ENCODE measurements at regions not wholly inside any gene's neighbourhood (a gene's known extent, or its start where the extent isn't known, plus 50 kb on each side); places are given as distances from the start of the nearest gene placed in this dataset.
"Not testable (repeated sequence)": the region's sequence is repeated elsewhere in the genome, so short reads cannot be mapped to it uniquely, and the experiment has no call there.

DNA sequence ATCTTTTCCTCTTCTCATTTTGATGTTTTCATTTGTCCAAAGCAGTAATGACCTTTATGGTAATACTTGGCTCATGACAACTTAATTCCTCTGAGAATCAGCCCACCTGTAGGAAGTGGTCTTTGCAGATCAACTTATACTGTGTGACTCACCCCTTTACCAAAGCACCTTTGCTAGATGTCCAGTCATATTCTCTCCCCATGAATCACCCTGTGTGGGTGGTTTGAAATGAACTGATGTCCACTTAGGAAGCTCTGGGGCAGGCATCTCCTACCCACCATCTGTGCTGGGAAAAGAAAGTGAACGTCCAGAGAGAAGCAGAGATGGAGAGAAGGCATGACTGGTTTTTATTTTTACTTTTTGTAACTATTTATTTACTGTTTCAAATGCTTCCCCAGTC lies 410.3 kb downstream of the KIF20B start:
- Histone ChIP-seq H3K27ac (ENCODE audit: low read depth, low read length, poor library complexity, severe bottlenecking) (no peak overlapping the region), H3K9me2 (ENCODE audit: insufficient read depth, low read length) (no peaks in the 10 kb centered on the region), H3K9me3 (ENCODE audit: low read length) (no peaks in the 10 kb centered on the region), H4K20me1 (ENCODE audit: insufficient read depth, low read length) (no peaks in the 10 kb centered on the region), H3K36me3 (ENCODE audit: insufficient read depth, low read length) (no peaks in the 10 kb centered on the region), H2AFZ (ENCODE audit: low read length) (no peak overlapping the region), H3K4me1 (ENCODE audit: insufficient read depth, low read length, poor library complexity, severe bottlenecking) (no peaks in the 10 kb centered on the region), H3K79me2 (ENCODE audit: insufficient read depth, low read depth, low read length) (no peaks in the 10 kb centered on the region), H3K4me3 (ENCODE audit: low read depth, low read length, poor library complexity, severe bottlenecking) (no peak overlapping the region), H3K4me2 (ENCODE audit: low read length) (no peak overlapping the region)
- intact Hi-C loops (cut with micrococcal nuclease; ENCODE audit: unreplicated experiment): no loop called here
- CTCF ChIA-PET (ENCODE audit: unreplicated experiment): no interaction called here
- BruUV-seq (replicated peaks): no TSS peak
- no peak for DNase-seq (ENCODE audit: low spot score)
- TF ChIP-seq EZH2phosphoT487 (IDR thresholded peaks at IDR 0.05; ENCODE audit: borderline replicate concordance, low read depth, low read length): no peak
- POLR2A ChIA-PET: no interaction called here

DNA sequence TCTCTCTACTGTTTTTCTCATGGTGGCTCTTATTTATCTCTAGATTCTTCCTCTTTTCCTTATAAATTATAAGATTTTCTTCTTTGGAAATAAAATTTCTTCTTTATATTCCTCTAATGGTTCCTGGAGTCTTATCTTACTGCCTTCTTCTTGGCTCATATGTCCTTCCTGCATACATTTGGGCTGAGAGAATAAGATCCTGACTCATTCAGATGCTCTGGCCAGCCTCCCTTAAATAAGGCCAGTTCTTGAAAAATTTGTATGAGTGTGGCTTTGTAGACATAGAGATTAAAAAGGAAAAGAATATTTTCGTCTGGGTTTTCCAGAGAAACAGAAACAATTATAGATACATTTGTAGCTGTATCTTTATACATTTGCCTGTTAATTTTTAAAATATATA lies 411.3 kb downstream of the KIF20B start:
- Histone ChIP-seq H3K79me2 (ENCODE audit: insufficient read depth, low read depth, low read length) (no peaks in the 10 kb centered on the region), H3K4me2 (ENCODE audit: low read length) (no peak overlapping the region), H3K27ac (ENCODE audit: low read depth, low read length, poor library complexity, severe bottlenecking) (no peak overlapping the region), H3K9me2 (ENCODE audit: insufficient read depth, low read length) (no peaks in the 10 kb centered on the region), H2AFZ (ENCODE audit: low read length) (no peak overlapping the region), H3K4me1 (ENCODE audit: insufficient read depth, low read length, poor library complexity, severe bottlenecking) (no peaks in the 10 kb centered on the region), H3K9me3 (ENCODE audit: low read length) (no peaks in the 10 kb centered on the region), H3K36me3 (ENCODE audit: insufficient read depth, low read length) (no peaks in the 10 kb centered on the region), H4K20me1 (ENCODE audit: insufficient read depth, low read length) (no peaks in the 10 kb centered on the region), H3K4me3 (ENCODE audit: low read depth, low read length, poor library complexity, severe bottlenecking) (no peak overlapping the region)
- ChIA-PET POLR2A (no interaction called here), CTCF (ENCODE audit: unreplicated experiment) (no interaction called here)
- no peak for TF ChIP-seq EZH2phosphoT487 (IDR thresholded peaks at IDR 0.05; ENCODE audit: borderline replicate concordance, low read depth, low read length)
- TF ChIP-seq, protein P1, sequence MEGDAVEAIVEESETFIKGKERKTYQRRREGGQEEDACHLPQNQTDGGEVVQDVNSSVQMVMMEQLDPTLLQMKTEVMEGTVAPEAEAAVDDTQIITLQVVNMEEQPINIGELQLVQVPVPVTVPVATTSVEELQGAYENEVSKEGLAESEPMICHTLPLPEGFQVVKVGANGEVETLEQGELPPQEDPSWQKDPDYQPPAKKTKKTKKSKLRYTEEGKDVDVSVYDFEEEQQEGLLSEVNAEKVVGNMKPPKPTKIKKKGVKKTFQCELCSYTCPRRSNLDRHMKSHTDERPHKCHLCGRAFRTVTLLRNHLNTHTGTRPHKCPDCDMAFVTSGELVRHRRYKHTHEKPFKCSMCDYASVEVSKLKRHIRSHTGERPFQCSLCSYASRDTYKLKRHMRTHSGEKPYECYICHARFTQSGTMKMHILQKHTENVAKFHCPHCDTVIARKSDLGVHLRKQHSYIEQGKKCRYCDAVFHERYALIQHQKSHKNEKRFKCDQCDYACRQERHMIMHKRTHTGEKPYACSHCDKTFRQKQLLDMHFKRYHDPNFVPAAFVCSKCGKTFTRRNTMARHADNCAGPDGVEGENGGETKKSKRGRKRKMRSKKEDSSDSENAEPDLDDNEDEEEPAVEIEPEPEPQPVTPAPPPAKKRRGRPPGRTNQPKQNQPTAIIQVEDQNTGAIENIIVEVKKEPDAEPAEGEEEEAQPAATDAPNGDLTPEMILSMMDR (conservative IDR thresholded peaks at IDR 0.05; ENCODE audit: low read length): no peak
- no TSS peak for BruUV-seq (replicated peaks)
- intact Hi-C loops (cut with micrococcal nuclease; ENCODE audit: unreplicated experiment): no loop called here
- no peak for DNase-seq (ENCODE audit: low spot score)

DNA sequence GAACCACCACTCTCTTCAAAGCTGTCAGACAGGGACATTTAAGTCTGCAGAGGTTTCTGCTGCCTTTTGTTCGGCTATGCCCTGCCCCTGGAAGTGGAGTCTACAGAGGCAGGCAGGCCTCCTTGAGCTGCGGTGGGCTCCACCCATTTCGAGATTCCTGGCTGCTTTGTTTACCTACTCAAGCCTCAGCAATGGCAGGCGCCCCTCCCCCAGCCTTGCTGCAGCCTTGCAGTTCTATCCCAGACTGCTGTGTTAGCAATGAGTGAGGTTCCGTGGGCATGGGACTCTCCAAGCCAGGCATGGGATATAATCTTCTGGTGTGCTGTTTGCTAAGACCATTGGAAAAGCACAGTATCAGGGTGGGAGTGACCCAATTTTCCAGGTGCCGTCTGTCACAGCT lies 417.2 kb downstream of the KIF20B start:
- H3K36me3 ChIP-seq (ENCODE audit: insufficient read depth, low read length); DNase-seq (ENCODE audit: low spot score); POLR2A ChIA-PET; intact Hi-C loops (cut with micrococcal nuclease; ENCODE audit: unreplicated experiment); H3K9me2 ChIP-seq (ENCODE audit: insufficient read depth, low read length); H3K27ac ChIP-seq (ENCODE audit: low read depth, low read length, poor library complexity, severe bottlenecking); H3K4me3 ChIP-seq (ENCODE audit: low read depth, low read length, poor library complexity, severe bottlenecking); BruUV-seq (replicated peaks); H3K9me3 ChIP-seq (ENCODE audit: low read length); H4K20me1 ChIP-seq (ENCODE audit: insufficient read depth, low read length); H3K4me2 ChIP-seq (ENCODE audit: low read length); H2AFZ ChIP-seq (ENCODE audit: low read length); H3K79me2 ChIP-seq (ENCODE audit: insufficient read depth, low read depth, low read length); CTCF ChIA-PET (ENCODE audit: unreplicated experiment); H3K4me1 ChIP-seq (ENCODE audit: insufficient read depth, low read length, poor library complexity, severe bottlenecking): not testable (repeated sequence)

DNA sequence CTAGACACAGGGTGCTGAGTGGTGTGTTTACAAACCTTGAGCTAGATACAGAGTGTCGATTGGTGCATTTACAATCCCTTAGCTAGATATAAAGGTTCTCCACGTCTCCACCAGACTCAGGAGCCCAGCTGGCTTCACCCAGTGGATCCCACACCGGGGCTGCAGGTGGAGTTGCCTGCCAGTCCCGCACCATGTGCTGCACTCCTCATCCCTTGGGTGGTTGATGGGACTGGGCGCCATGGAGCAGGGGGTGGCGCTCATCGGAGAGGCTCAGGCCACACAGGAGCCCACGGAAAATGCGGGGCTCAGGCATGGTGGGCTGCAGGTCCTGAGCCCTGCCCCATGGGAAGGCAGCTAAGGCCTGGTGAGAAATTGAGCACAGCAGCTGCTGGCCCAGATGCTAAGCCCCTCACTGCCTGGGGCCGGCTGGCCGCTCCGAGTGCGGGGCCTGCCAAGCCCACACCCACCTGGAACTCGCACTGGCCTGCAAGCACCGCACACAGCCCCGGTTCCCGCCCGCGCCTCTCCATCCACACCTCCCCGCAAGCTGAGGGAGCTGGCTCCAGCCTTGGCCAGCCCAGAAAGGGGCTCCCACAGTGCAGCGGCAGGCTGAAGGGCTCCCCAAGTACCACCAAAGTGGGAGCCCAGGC lies 418.4 kb downstream of the KIF20B start:
- H3K4me3 ChIP-seq (ENCODE audit: low read depth, low read length, poor library complexity, severe bottlenecking); BruUV-seq (replicated peaks); H3K4me2 ChIP-seq (ENCODE audit: low read length); CTCF ChIA-PET (ENCODE audit: unreplicated experiment); intact Hi-C loops (cut with micrococcal nuclease; ENCODE audit: unreplicated experiment); POLR2A ChIA-PET; H3K4me1 ChIP-seq (ENCODE audit: insufficient read depth, low read length, poor library complexity, severe bottlenecking); DNase-seq (ENCODE audit: low spot score); H4K20me1 ChIP-seq (ENCODE audit: insufficient read depth, low read length); H3K27ac ChIP-seq (ENCODE audit: low read depth, low read length, poor library complexity, severe bottlenecking); H2AFZ ChIP-seq (ENCODE audit: low read length); H3K79me2 ChIP-seq (ENCODE audit: insufficient read depth, low read depth, low read length); H3K9me3 ChIP-seq (ENCODE audit: low read length); H3K9me2 ChIP-seq (ENCODE audit: insufficient read depth, low read length); H3K36me3 ChIP-seq (ENCODE audit: insufficient read depth, low read length): not testable (repeated sequence)

Data from OCI-LY7 (cell line).